ENCODE measurements at regions not wholly inside any gene's neighbourhood (a gene's known extent, or its start where the extent isn't known, plus 50 kb on each side); places are given as distances from the start of the nearest gene placed in this dataset.

DNA sequence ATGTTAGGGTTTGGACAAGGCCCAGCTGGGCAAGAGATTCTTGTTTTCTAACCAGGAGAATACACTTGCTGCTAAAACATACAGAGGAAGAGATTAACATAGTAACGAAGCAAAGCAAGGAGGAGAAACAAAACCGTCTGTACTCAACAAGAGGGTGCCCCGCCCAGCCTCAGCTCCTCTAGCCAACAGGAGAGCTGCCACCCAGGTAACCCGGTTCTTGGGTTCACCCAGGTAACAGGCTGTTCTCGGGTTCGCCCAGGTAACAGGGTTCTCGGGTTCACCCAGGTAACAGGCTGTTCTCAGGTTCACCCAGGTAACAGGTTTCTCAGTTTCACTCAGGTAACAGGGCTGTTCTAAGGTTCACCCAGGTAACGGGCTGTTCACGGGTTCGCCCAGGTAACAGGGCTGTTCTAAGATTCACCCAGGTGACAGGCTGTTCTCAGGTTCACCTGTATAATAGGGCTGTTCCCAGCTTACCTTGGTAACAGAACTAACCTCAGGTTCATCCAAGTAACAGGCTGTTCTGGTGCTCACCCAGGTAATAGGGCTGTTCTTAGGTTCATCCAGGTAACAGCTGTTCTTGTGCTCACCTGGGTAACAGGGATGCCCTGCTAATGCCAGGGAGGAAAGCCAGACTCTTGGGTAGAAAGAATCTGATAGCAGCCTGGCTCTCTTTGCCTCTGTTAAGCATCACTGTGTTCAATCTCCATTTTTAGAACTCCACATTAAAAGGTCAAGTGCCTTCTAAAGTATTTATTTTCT is 271.6 kb downstream of the SYK start:
- DNase-seq, result no peak

GRCh38 chr9:91073811-91074771 is 272.5 kb downstream of the SYK start:
- no peak for DNase-seq

DNA sequence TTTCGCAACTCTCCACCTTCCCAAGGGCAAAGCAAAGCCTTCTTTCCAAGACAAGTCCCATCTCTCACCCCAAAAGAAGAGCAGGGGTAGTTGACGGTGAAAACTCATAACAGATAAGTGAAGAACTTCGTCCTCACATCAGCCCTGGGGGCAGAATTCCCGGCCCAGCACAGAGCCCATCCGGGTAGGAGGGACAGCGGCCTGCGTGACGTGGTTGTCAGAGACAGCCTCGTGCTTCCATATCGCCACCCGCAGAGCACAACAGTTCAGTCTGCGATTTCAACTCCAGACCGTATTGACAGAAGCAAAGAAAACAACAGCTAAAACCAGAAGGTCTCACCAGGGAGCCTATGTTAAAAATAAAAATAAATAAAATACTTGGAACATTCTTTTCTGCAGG is 273.2 kb downstream of the SYK start:
- no peak for DNase-seq

DNA sequence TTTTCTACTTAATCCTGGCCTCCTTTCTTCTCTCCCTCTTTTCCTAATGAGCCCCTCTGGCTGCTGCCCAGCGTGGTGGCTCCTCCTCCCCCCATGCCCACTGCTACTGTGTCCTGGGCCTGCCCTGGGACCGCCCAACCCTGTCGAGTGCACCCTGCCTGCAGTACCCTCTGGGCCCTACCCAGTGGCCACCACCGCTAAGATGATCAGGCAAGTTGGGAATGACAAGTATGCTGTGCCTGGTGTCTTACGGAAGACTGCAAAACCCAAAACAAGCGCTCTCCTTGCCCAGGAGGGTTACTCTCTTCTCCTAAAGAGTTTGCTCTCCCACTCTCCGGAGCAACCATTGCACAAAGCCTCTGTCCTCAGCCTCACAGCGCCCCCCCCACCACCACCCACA is 273.7 kb downstream of the SYK start:
- no peak for DNase-seq

DNA sequence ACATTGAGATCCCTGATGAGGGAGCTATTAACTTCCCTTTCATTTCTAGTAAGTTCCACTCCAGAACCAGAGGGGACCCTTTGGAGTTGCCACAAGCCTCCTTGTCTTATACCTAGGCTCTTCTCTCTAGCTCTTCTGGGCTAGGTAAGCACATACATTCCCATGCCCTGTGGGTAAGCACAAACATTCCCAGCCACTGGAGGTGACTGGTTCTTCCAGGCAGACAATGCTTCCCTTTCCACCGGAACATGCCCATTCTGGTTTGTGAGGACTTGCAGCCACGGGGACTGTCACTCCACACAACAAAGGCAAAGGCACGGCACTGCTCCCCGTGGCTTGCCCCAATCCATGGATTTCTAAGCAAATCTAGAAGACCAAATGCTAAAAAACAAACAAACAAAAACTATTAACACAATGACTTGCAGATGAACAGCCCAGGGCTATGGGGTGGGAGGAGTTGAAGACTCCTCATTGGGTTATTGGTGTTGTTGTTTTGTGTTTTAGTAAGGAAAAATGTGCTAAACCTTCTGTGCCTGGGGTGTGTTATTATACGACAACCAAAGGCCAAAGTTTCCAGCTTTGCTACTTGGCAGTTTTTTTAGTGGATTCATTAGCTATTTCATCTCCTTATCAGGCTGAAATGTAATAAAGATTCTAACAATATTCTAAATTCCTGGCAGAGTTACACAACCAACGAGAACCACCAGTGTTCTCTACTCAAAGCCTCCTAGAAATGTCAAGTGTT is 276.2 kb downstream of the SYK start:
- DNase-seq, result no peak

- no peak for DNase-seq
Measured at GRCh38 chr9:91078369-91078695, 276.7 kb downstream of the SYK start.

GRCh38 chr9:91082731-91083130 is 279.0 kb downstream of the AUH start:
- peak in 1 of 2 experiments; percentile 35 for DNase-seq

DNA sequence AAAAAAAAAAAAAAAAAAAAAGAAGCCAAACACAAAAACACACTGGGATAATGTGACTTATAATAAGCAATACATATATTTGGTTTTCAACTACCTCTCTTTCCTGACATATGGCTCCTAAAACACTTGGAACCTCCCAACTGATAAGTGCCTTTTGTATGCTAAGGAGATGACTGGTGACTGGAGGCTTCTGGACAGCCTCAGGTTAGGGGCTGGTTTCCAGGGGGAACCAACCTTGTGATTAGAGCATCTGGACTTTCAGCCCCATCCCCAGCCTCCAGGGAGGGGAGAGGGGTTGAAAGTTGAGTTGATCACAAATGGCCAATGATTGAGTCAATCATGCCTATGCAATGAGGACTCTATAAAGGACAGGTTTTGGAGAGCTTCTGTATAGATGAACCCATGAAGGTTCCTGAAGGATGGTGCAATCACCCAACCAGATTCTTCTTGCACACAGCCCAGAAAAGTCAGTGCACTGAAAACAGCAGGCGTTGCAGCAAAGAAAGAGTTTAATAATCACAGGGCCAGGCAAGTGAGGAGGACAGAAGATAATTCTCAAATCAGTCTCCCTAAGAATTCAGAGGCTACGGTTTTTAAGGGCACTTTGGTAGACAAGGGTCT is 276.7 kb downstream of the AUH start:
- no peak for DNase-seq

DNA sequence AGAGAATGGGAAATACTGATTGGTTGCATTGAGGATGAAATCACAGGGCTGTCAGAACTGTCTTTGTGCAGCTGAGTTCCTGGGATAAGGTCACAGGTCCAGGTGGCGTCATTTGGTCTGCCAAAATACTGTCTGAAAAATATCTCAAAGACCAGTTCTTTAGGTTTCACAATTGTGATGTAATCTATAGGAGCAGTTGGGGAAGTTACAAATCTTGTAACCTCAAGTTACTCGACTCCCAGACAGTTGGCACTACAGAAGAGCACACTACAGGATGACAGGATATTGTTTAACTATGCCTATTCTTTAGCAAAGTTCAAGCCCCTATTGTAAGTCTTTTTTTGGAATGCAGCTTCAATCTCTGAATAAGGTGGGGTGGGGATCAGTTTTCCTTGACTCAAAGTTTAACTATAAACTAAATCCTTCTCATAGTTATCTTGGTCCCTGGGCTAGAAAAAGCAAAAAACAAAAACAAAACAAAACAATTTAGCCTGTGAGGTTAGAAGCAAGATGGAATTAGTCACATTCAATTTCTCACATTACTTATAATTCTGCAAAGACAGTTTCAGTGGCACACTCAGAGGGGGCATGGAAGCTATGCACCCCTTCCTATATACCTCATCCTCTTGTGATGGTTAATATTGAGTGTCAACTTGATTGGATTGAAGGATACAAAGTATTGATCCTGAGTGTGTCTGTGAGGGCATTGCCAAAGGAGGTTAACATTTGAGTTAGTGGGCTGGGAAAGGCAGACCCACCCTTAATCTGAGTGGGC is 276.0 kb downstream of the AUH start:
- DNase-seq, result no peak

- no peak for DNase-seq
Measured at GRCh38 chr9:91086657-91087461, 274.9 kb downstream of the AUH start.

DNA sequence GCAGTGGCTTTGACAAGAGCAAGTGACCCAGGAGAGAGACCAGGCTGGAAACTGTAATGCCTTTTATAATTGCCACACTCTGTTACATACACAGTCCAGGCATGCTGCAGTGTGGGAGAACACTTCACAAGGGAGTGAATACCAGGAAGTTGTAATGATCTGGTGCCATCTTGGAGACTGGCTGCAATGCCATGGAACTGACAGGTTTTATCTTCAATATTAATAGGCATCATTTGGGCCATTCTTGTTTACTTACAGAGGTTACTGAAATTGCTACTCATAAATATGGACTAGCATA is 274.3 kb downstream of the AUH start:
- DNase-seq, result no peak

- DNase-seq, result peak; percentile 24 to 54
Measured at GRCh38 chr9:91089405-91090129, 272.2 kb downstream of the AUH start.

DNA sequence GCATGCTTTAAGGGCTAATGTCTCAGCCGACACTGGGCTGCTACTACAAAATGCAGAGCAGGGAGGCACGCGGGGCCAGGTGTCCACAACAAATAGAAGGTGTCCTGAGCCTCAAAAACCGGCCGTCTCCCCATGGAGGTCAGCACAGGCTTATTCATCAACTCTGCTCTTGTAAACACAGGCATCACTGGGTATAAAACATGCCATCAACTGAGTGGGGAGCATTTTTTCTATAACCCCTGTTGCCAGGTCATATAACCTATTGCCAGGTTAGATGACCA is 271.6 kb downstream of the AUH start:
- no peak for DNase-seq

- DNase-seq, result no peak
Measured at GRCh38 chr9:91092214-91092613, 269.5 kb downstream of the AUH start.

- no peak for DNase-seq
Measured at GRCh38 chr9:91094324-91095088, 267.2 kb downstream of the AUH start.

DNA sequence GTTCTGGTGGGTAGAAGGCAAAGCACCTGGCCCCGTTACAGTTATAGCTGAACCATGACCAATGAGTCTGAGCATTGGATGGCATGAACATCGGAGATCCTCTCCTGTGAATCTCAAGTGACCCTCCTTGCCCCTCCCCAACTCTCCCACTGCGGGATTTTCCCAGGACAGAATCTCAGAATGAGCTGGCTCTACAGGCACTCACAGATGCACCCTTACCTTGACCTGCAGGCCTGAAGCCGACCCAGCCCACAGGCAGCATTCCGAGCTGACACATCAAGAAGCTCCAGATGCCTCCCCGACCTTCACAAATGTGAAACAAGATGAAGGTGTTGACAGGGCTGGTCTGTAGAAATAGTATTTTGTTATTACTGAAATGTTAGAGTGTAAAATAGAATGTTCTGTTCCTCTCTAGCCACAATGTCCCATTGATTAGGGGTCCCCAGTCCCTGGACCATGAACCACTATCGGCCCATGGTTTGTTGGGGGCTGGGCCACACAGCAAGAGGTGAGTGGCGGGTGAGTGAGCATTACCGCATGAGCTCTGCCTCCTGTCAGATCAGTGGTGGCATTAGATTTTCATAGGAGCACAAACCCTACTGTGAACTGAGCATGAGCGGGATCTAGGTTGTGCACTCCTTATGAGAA is 263.4 kb downstream of the AUH start:
- no peak for DNase-seq

- DNase-seq, result no peak
Measured at GRCh38 chr9:91099436-91099835, 262.3 kb downstream of the AUH start.

- DNase-seq, result no peak
Measured at GRCh38 chr9:91100878-91101450, 260.8 kb downstream of the AUH start.

GRCh38 chr9:91101611-91102168 is 260.0 kb downstream of the AUH start:
- DNase-seq, result no peak
